Common myeloid progenitor, CD34-positive (primary cell): ENCODE measurements at regions not wholly inside any gene's neighbourhood (a gene's known extent, or its start where the extent isn't known, plus 50 kb on each side); places are given as distances from the start of the nearest gene placed in this dataset.

ENCODE experiments used
- CTCF ChIA-PET: fragments of 350-600 bp; sonication (Branson Sonifier 250); formaldehyde crosslinking; loops from one replicate; lab custom pipeline; 2021; ENCODE audit warnings: antibody characterized with exemption; lab: Charles Lee
- POLR2A ChIA-PET: fragments of 350-600 bp; sonication (Branson Sonifier 250); formaldehyde crosslinking; loops from one replicate; lab custom pipeline; 2021; ENCODE audit warnings: antibody characterized with exemption; lab: Charles Lee
- DNase-seq, 3 donors: peaks; one replicate each; pipeline versions ENCODE4 v3.0.0 to v3.0.0-alpha.2; 2013
- H3K27ac ChIP-seq, 2 experiments: 1 replicate in 1 of 2; 2 replicates in 1 of 2; pipeline ENCODE4 v1.7.0; 2013; ENCODE audit warnings: inconsistent platforms in 2 of 2, low read length in 2 of 2, mild to moderate bottlenecking in 2 of 2, low read depth in 1 of 2, moderate library complexity in 1 of 2; ENCODE audit not compliant: severe bottlenecking in 2 of 2, insufficient read depth in 1 of 2, poor library complexity in 1 of 2
- H3K27me3 ChIP-seq, 5 experiments: replicated peaks in 2 of 5; 1 replicate in 3 of 5; 2 replicates in 2 of 5; pipeline versions ENCODE4 v1.6.1 to v1.7.0; 2013; ENCODE audit warnings: low read length in 4 of 5, mild to moderate bottlenecking in 2 of 5, moderate library complexity in 2 of 5, inconsistent platforms in 1 of 5; ENCODE audit not compliant: insufficient read depth in 5 of 5, control insufficient read depth in 4 of 5
- H3K36me3 ChIP-seq, 4 experiments: 1 replicate in 2 of 4; 2 replicates in 2 of 4; pipeline versions ENCODE4 v1.6.1 to v1.7.0; 2013; ENCODE audit warnings: low read length in 3 of 4, control low read depth in 1 of 4, mild to moderate bottlenecking in 1 of 4; ENCODE audit not compliant: control insufficient read depth in 4 of 4, insufficient read depth in 4 of 4
- H3K4me1 ChIP-seq, 4 experiments: 1 replicate in 3 of 4; 2 replicates in 1 of 4; pipeline versions ENCODE4 v1.6.1 to v1.7.1; 2013; ENCODE audit warnings: low read length in 3 of 4, mild to moderate bottlenecking in 3 of 4, control low read depth in 1 of 4, inconsistent platforms in 1 of 4, moderate library complexity in 1 of 4; ENCODE audit not compliant: control insufficient read depth in 4 of 4, insufficient read depth in 4 of 4; ENCODE audit errors: control extremely low read depth in 1 of 4
- H3K4me3 ChIP-seq, 7 experiments: 1 replicate in 4 of 7; 2 replicates in 3 of 7; pipeline versions ENCODE4 v1.5.1 to v1.7.0; 2013; ENCODE audit warnings: mild to moderate bottlenecking in 7 of 7, low read length in 6 of 7, moderate library complexity in 6 of 7, inconsistent platforms in 2 of 7, low read depth in 2 of 7, control low read depth in 1 of 7; ENCODE audit not compliant: insufficient read depth in 4 of 7, control insufficient read depth in 1 of 7; ENCODE audit errors: extremely low read depth in 1 of 7
- H3K9me3 ChIP-seq, 5 experiments: 1 replicate in 4 of 5; 2 replicates in 1 of 5; pipeline versions ENCODE4 v1.6.1 to v1.7.1; 2013; ENCODE audit warnings: low read length in 4 of 5, mild to moderate bottlenecking in 2 of 5, inconsistent platforms in 1 of 5, low read depth in 1 of 5, moderate library complexity in 1 of 5; ENCODE audit not compliant: control insufficient read depth in 4 of 5, insufficient read depth in 2 of 5; ENCODE audit errors: control extremely low read depth in 1 of 5
- WGBS: methylation state at CpG from one replicate; pipeline ENCODE4 v1.1.5; 2013; ENCODE audit not compliant: insufficient coverage; 5-methylcytosine and 5-hydroxymethylcytosine counted together

DNA sequence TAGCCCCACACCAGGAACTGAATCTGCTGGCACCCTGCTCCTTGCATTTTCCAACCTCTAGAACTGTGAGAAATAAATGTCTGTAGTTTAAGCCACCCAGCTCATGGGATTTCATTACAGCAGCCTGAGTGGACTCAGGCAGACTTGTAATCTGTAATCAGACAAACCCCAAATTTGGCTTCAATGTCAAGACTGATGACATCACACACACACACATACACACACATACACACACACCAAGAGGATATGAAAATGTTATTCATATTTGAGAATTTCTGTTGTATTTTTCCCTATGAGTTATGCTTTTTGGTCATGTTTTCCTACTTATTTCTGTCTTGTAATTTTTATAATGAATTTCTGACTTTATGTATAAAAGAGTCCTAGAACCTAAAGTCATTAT, 83.8 kb upstream of the GLI2 start:
- Histone ChIP-seq H3K4me3 (no peak overlapping the region), H3K27me3 (peaks cover 0 to 44% (median 18%) of the 10 kb centered on the region in 5 experiments), H3K9me3 (peaks cover 0 to 46% (median 26%) of the 10 kb centered on the region in 5 experiments), H3K27ac (no peak overlapping the region), H3K36me3 (no peaks in the 10 kb centered on the region), H3K4me1 (no peaks in the 10 kb centered on the region)
- ChIA-PET CTCF (no interaction called here), POLR2A (no interaction called here)
- no peak for DNase-seq

DNA sequence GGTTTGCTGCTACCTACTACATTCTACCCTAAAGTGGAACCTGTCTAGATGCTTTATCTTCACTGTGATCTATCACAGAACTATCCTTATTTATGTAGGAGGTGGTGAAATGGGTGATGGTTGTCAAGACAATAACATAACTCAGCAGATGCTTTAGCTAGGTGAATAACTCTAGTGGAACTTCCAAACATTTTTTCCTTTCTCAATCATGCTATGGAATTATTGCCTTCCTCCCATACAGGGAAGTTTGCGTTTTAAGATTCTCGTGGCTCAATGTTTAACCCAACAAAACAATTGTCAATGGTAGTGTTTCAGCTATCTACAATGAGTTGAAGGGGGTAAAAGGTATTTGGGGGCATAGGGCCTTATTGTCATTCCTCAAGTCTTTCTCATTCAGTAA, 82.6 kb upstream of the GLI2 start:
- POLR2A ChIA-PET: no interaction called here
- no peaks in the 10 kb centered on the region for H3K36me3 ChIP-seq
- CTCF ChIA-PET: no interaction called here
- peaks cover 0 to 44% (median 18%) of the 10 kb centered on the region in 5 experiments for H3K27me3 ChIP-seq
- H3K4me3 ChIP-seq: no peak overlapping the region
- DNase-seq: no peak
- no peak overlapping the region for H3K27ac ChIP-seq
- peaks cover 0 to 46% (median 26%) of the 10 kb centered on the region in 5 experiments for H3K9me3 ChIP-seq
- H3K4me1 ChIP-seq: no peaks in the 10 kb centered on the region
- WGBS: no CpG with 5 or more reads among the region's 2 CpGs

DNA sequence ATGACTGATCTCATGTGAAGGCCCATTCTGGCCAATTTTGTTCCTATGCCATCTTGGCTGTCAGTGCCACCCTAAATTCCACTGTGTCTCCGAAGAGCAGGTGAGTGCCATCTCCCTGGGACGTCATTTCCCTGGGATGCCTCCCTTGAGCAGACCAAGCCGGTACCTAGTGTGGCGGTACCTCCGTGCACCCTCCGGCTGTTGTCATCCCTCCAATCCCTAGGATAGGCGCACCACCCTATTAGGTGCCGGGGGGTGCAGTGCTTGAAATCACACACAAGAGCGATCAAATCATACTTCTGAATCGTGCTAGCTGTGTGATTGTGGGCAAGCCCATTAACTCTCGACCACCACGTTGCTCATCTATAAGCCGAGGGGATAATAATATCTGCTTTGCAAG, 81.8 kb upstream of the GLI2 start:
- no peak overlapping the region for H3K27ac ChIP-seq
- WGBS: 94% methylated on average over 10 of the region's 13 CpGs
- CTCF ChIA-PET: no interaction called here

GRCh38 chr2:120654381-120655134, 81.1 kb upstream of the GLI2 start:
- H3K9me3 ChIP-seq: peaks cover 0 to 39% (median 26%) of the 10 kb centered on the region in 5 experiments
- H3K27me3 ChIP-seq: peaks cover 0 to 44% (median 18%) of the 10 kb centered on the region in 5 experiments
- DNase-seq: no peak
- H3K36me3 ChIP-seq: no peaks in the 10 kb centered on the region
- no peak overlapping the region for H3K27ac ChIP-seq
- ChIA-PET CTCF (no interaction called here), POLR2A (no interaction called here)
- no peak overlapping the region for H3K4me3 ChIP-seq
- WGBS: 21% methylated on average over 46 of the region's 54 CpGs
- no peaks in the 10 kb centered on the region for H3K4me1 ChIP-seq

More for the DNA sequence above, 81.8 kb upstream of the GLI2 start:
- Histone ChIP-seq H3K4me1 (no peaks in the 10 kb centered on the region), H3K36me3 (no peaks in the 10 kb centered on the region), H3K27me3 (peaks cover 0 to 44% (median 18%) of the 10 kb centered on the region in 5 experiments), H3K9me3 (peaks cover 0 to 46% (median 26%) of the 10 kb centered on the region in 5 experiments), H3K4me3 (no peak overlapping the region)
- POLR2A ChIA-PET: no interaction called here
- DNase-seq: no peak

GRCh38 chr2:120656273-120656950, 79.3 kb upstream of the GLI2 start:
- WGBS: 93% methylated on average over 15 of the region's 19 CpGs
- Histone ChIP-seq H3K4me3 (no peak overlapping the region), H3K36me3 (no peaks in the 10 kb centered on the region), H3K27ac (no peak overlapping the region), H3K4me1 (no peaks in the 10 kb centered on the region), H3K27me3 (peaks cover 0 to 59% (median 18%) of the 10 kb centered on the region in 5 experiments), H3K9me3 (peaks cover 0 to 28% (median 14%) of the 10 kb centered on the region in 5 experiments)
- CTCF ChIA-PET: interaction anchor here (0.6 to 1.3 kb wide), 2 partner anchors 18 to 1795 kb away, joined by 3 read pairs; no protein-coding TSS in a partner anchor
- DNase-seq: no peak
- POLR2A ChIA-PET: no interaction called here

DNA sequence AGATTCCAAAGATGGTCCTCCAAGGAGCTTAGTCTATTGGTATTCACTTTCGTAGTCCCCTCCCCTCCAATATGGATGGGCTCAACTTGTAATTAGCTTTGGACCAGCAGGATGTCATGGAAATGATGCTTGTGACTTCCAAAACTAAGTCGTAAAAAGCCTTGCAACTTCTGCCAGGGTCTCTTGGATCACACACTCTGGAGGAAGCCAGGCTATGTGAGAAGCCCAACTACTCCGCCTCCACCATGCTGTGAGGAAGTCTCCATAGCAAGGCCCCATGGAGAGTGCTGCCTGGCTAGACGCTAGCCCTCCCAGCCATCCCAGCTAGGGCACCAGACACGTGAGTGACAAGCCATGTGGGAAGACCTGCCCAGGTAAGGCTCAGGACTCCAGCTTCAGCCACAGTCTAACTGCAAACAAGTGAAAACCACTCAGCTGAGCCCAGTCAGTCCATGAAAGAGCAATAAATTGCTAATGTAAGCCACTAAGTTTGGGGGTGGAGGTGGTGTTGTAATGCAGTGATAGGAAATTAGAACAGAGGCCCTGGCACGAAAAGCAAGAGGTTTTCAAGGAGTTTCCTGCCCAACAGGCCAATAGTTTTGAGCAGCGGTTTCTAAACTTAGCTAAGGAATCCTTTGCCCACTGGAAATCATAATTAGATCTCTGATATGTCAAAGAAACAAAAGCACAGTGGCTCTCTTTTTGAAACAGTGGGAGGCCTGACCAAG, 77.5 kb upstream of the GLI2 start:
- POLR2A ChIA-PET: no interaction called here

More for the DNA sequence above, 77.5 kb upstream of the GLI2 start:
- 86% methylated on average over 5 of the region's 7 CpGs for WGBS
- Histone ChIP-seq H3K27ac (no peak overlapping the region), H3K4me1 (no peaks in the 10 kb centered on the region), H3K36me3 (no peaks in the 10 kb centered on the region), H3K9me3 (peaks cover 0 to 15% (median 11%) of the 10 kb centered on the region in 5 experiments), H3K27me3 (peaks cover 0 to 62% (median 22%) of the 10 kb centered on the region in 5 experiments), H3K4me3 (no peak overlapping the region)
- CTCF ChIA-PET: no interaction called here
- DNase-seq: no peak
